ENCODE measurements at regions not wholly inside any gene's neighbourhood (a gene's known extent, or its start where the extent isn't known, plus 50 kb on each side); places are given as distances from the start of the nearest gene placed in this dataset.

DNA sequence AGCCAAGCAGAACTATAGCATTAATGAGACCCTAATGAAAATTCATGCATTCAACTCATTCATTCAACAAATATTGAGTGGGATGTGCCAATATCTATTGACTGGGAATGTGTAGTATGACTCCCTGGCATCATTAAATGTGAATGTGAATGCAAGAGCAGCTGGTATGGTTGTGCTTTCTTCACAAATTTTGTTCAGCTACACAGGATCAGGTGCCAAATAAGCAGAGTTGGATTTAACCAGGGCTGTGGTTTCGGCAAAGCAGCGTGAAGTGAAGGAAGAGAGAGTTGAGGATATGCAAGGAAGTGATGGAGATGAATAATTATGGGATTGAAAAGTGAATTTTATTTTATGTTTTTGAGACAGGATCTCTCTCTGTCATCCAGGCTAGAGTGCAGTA, 87.1 kb upstream of the HNF1B start:
- H3K36me3 ChIP-seq, result no peaks in the 10 kb centered on the region
- no peak overlapping the region for H3K27ac ChIP-seq
- intact Hi-C loops (cut with DNase I; ENCODE audit: low total_unique reads), result no loop called here
- no peak for DNase-seq
- no peak for ATAC-seq
- H3K27me3 ChIP-seq, result no peaks in the 10 kb centered on the region
- no peaks in the 10 kb centered on the region for H3K9me3 ChIP-seq
- TF ChIP-seq, protein P1, sequence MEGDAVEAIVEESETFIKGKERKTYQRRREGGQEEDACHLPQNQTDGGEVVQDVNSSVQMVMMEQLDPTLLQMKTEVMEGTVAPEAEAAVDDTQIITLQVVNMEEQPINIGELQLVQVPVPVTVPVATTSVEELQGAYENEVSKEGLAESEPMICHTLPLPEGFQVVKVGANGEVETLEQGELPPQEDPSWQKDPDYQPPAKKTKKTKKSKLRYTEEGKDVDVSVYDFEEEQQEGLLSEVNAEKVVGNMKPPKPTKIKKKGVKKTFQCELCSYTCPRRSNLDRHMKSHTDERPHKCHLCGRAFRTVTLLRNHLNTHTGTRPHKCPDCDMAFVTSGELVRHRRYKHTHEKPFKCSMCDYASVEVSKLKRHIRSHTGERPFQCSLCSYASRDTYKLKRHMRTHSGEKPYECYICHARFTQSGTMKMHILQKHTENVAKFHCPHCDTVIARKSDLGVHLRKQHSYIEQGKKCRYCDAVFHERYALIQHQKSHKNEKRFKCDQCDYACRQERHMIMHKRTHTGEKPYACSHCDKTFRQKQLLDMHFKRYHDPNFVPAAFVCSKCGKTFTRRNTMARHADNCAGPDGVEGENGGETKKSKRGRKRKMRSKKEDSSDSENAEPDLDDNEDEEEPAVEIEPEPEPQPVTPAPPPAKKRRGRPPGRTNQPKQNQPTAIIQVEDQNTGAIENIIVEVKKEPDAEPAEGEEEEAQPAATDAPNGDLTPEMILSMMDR (IDR thresholded peaks at IDR 0.05 in 4 of 5, conservative IDR thresholded peaks at IDR 0.05 in 1 of 5), result no peak
- no peak for TF ChIP-seq POLR2A (IDR thresholded peaks at IDR 0.05)
- in situ Hi-C loops (cut with MboI; ENCODE audit: low sequenced_read_pairs in 4 of 4), result loop anchor here in 1 of 4 donors (25.0 kb wide), 1 partner anchor 95 kb away; the partner anchor contains the start of gene HNF1B
- no peak overlapping the region for H3K4me3 ChIP-seq
- no peaks in the 10 kb centered on the region for H3K4me1 ChIP-seq

DNA sequence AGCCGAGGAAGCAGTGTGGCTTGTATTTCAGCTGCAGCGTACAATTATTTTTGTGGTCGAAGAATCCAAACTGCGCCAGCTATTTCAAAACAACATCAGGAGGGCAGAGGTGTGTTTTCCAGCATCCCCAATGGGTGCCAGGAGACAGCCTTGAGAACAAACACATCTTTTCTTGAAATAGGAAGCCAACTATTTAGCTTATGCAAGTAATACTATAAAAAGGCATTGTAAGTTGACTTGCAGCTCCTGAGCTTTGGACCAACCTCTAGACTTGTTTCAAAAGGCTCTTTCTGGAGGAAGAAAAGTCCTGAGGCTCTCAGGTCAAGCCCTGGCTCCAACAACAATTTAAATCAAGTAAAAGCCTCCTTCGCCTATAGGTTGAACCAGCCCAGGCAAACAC, 86.6 kb upstream of the HNF1B start:
- Histone ChIP-seq H3K4me1 (no peaks in the 10 kb centered on the region), H3K36me3 (no peaks in the 10 kb centered on the region), H3K27me3 (no peaks in the 10 kb centered on the region), H3K9me3 (no peaks in the 10 kb centered on the region), H3K27ac (no peak overlapping the region), H3K4me3 (no peak overlapping the region)
- ATAC-seq (no peak), DNase-seq (no peak)
- TF ChIP-seq, protein P1 (IDR thresholded peaks at IDR 0.05 in 4 of 5, conservative IDR thresholded peaks at IDR 0.05 in 1 of 5), result no peak
- TF ChIP-seq POLR2A (IDR thresholded peaks at IDR 0.05), result no peak
- intact Hi-C loops (cut with DNase I; ENCODE audit: low total_unique reads) (no loop called here), in situ Hi-C loops (cut with MboI; ENCODE audit: low sequenced_read_pairs in 4 of 4) (loop anchor here in 1 of 4 donors (25.0 kb wide), 1 partner anchor 94 kb away; the partner anchor contains the start of gene HNF1B)

DNA sequence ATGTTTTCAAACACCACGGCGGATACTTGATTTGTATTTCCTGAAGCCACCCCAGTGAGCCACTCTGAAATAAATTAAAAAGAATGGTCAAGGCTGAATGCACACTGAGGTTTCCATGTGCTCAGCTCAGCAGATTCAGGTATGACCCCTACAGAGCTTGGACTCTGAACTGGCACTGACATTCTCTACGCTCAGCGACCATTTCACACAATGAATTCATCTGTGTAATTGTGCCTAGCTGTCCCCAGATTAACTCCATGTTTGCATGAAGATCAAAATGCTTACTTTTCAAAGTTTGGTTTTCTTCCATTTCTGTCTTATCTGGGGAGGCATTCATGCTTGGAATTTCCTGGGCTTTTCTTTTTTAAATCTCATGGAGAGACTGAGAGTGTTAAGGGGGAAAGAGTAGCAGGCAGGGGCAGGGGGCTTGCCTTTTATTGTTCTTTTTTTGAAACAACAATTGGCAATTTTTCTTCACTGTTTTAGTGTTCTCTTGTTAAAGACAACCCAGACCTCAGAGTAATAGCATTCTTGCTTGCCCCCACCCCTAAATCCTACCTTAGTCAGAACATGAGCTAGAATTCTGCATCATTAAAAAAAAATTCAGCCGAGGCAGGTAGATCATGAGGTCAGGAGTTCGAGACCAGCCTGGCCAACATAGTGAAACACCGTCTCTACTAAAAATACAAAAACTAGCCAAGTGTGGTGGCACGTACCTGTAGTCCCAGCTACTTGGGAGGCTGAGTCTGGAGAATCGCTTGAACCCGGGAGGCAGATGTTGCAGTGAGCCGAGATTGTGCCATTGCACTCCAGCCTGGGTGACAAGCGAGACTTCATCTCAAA, 85.5 kb upstream of the HNF1B start:
- no peak for ATAC-seq

DNA sequence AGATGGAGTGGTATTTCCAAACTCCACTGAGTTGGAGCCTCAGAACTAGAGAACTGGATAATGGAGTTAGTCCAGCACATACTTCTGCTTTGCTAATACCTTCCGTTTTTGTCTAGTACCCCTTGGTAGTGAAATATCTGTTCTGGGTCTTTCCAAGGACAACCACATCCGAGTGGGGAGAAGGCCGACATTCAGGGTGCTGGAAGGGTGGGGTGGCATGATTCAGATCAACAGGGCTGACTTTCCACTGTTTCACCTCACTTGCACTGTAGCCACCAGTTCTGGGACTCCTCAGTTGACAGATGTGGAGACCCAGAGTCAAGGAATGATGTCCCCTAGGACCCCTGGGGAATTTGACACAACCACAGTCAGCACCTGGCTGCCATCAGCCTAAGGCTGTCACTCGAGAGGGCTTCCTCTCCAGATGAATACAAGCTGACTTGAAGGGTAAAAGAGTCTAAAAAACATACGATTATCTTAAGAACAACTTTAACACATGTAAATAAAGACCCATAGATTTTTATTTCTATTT, 84.8 kb upstream of the HNF1B start:
- in situ Hi-C loops (cut with MboI; ENCODE audit: low sequenced_read_pairs in 4 of 4) (loop anchor here in 1 of 4 donors (25.0 kb wide), 1 partner anchor 92 kb away; the partner anchor contains the start of gene HNF1B), intact Hi-C loops (cut with DNase I; ENCODE audit: low total_unique reads) (no loop called here)
- Histone ChIP-seq H3K4me3 (no peak overlapping the region), H3K27ac (no peak overlapping the region), H3K27me3 (no peaks in the 10 kb centered on the region), H3K9me3 (no peaks in the 10 kb centered on the region), H3K4me1 (no peaks in the 10 kb centered on the region), H3K36me3 (no peaks in the 10 kb centered on the region)
- no peak for DNase-seq
- TF ChIP-seq, protein P1 (IDR thresholded peaks at IDR 0.05 in 4 of 5, conservative IDR thresholded peaks at IDR 0.05 in 1 of 5), result no peak
- no peak for TF ChIP-seq POLR2A (IDR thresholded peaks at IDR 0.05)
- ATAC-seq, result no peak

More for the DNA sequence above, 85.5 kb upstream of the HNF1B start:
- Histone ChIP-seq H3K4me1 (no peaks in the 10 kb centered on the region), H3K27me3 (no peaks in the 10 kb centered on the region), H3K9me3 (no peaks in the 10 kb centered on the region), H3K27ac (no peak overlapping the region), H3K4me3 (no peak overlapping the region), H3K36me3 (no peaks in the 10 kb centered on the region)
- intact Hi-C loops (cut with DNase I; ENCODE audit: low total_unique reads), result no loop called here
- DNase-seq, result no peak
- in situ Hi-C loops (cut with MboI; ENCODE audit: low sequenced_read_pairs in 4 of 4), result loop anchor here in 1 of 4 donors (25.0 kb wide), 1 partner anchor 93 kb away; the partner anchor contains the start of gene HNF1B
- TF ChIP-seq, protein P1 (IDR thresholded peaks at IDR 0.05 in 4 of 5, conservative IDR thresholded peaks at IDR 0.05 in 1 of 5), result no peak
- no peak for TF ChIP-seq POLR2A (IDR thresholded peaks at IDR 0.05)

Data from gastrocnemius medialis (tissue), 4 donors.